ENCODE measurements at regions not wholly inside any gene's neighbourhood (a gene's known extent, or its start where the extent isn't known, plus 50 kb on each side); places are given as distances from the start of the nearest gene placed in this dataset.

DNA sequence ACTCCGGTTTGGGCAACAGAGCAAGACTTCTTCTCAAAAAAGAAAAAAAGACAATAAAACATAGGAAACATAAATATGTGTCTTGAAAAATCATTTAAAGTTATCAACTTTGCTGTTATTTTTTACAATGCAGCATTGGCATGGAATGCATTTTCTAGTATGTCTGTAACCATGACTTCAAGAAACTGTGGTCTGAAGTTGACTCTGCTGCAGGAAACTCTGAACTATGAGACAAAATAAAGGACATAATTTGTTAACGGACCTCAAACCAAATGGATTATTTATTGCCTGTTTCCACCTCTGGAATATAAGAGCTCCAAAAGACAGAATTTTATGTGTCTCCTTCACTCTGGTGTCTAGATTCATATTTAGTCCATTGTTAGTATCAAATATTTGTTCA, 79.1 kb downstream of the TRIB2 start:
- DNase-seq, result no peak

DNA sequence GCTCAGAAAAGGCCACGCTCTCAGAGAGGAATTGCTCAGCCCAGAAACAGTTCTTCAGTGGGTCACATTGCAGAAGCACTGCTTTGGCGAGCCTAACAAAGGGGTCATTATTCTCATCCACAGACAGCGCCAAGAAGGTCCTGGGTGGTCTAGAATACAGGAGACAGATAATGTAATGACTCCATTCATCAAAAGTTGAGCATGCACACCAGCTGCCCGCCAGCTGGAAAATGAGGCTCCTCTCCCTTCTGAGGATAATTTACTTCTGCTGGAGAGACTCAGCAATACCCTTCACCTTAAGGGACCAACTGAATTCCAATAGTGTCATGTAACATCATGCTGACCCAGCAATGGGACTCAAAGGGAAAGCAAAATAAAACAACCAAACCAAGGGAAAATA, 79.9 kb downstream of the TRIB2 start:
- no peak for DNase-seq

DNA sequence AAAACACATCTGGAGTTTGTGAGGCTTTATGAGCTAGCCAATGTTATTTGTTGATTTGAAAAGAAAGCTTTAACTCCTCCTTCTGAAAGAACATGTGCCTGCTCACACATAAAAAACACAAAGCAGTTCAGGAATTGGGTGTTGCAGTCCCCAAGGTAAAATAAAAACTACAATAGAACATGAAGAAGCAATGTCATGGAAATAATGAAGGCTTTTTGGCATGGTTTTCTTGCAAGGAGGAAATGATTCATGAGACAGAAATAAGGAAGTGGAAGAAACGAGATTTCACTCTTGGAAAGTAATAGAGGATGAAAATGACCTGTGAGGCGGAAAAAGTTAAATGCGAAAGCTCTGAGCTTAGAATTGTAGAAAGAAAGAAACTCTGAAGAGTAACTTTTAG, 81.1 kb downstream of the TRIB2 start:
- DNase-seq, result peak; percentile 41

DNA sequence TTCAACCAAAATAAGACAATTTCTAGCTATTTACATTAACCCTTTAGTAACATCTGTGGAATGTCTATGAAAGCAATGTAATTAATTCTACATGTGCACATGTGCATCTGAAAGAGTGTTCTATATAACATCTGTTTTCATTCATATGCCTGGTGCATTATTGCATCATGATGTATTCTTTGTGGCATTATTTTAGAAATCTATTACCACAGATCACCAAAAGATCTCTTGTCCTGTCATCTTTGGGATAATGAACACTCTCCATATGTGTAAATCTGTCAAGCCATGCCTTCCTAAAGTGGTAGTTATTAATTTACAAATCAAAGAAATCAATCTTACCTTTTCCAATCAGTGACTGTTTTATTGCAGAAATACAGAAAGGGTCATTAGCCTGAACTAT, 86.9 kb downstream of the TRIB2 start:
- no peak for DNase-seq

DNA sequence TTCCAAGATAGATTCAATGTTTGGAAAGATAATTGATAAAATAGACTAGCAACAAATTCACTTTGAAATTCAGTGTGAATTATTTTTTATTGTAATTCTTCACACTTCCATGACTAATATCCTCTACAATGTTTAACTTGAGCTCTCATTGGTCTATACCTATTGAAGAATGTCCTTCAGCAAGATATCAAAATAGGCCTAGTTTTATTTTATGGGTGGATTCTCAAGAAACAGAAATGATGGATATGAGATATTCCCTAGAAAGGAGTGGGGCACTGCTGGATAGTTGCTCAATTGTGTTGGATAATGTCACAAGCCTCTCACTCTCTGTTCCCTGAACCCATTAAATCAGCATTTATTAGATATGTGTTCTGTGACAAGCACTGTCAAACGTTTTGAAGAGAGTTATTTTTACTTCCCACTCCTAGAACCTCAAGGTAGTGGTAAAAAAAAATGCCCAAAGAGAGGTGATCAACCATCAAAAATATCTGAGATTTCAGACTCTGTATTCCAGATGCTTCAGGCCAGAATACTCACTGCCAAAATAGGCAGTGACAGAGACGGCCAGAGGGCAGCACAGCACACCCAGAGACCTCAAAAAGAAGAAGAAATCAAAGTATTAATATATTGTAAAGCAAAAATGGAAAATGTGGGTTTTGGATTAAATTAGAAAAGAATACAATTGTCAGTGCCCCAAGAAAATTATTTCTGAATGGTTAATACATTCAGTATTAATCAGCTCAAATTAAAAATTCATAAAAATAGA, 87.5 kb downstream of the TRIB2 start:
- no peak for DNase-seq

DNA sequence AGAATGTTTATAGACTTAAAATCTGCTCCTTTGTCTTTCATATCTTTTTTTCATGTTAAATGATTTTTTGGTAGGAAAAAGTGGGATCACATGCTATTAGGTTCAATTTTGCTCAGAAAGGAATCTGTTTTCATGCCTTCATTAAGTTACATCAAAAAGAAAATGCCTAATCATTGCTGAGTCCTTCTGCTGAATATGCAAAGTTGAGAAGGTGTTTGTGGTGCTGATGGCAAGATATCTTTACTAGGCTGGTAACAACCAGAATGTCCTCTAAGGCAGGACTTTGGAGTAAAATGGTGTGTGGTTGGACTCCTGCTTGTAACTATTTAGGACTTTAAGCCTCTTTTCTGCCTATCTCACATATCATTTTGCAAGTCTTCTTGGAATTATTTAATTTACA, 88.3 kb downstream of the TRIB2 start:
- DNase-seq, result no peak

DNA sequence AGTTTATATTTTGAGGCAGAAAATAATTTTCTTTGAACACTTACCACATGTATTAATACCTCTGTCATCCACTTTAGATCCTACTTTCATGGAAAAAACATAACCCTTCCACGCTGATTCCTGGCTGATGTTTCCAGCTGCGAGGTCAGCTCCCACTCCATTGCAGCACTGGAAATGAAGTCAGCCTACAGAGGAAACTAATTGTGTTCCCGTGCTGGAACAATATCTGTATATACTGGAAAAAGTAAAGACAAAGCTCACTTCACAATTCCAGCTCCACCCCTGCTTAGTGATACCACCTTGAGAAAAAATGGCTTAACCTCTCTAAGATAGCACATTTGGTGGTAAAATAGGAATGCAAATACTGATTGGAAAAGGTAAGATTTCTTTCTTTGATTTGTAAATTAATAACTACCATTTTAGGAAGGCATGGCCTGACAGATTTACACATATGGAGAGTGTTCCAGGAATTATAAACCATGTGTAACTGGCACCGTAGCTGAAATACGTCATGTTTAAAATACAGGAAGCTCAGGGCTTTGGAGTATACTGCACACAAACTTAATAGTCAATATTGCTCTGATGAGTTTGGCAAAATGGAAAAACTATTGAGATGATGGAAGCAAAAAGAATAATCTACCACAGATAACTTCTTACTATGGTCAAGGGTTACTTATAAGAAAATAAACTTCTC, 90.0 kb downstream of the TRIB2 start:
- DNase-seq, result no peak

DNA sequence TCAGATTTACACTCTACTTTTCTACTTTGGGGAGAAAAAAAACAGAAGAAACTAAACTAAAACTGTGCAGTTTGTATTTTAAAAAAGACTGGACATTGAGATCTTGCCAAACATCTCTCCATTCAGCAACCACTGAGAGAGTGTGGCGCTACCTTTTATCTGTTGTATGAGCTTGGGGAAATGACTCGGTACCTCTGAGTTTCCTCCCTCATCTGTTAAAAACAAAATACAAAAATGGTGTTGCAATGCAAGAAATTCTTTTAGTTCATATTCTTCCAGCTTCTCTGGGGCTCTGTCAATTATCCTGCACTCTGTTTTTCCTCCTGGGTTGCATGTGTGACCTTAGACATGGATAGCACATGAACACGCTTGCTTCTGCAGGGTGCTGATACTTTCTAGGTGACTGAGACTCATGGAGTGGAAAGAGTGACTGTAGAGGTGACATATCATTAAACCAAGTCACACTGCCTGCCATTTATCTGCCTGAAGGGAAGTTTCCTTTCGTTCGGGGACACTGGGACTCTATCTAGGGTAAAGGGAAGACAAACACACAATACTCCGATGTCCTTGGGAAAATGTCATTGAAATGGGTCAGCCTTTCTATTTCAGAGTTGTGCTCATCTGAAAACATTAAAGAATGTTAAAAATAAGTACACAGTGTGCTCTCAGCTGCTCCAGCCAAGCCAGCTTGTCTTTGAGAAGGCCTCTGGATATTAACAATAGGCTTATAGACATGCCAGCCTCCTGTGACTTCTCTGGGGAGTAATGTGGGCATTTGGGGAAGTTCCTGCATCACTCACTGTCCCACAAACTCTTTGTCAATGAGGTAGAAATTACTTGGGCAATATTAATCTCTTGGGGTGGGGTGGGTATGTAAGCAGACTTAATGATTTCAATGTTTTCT, 91.4 kb downstream of the TRIB2 start:
- no peak for DNase-seq

DNA sequence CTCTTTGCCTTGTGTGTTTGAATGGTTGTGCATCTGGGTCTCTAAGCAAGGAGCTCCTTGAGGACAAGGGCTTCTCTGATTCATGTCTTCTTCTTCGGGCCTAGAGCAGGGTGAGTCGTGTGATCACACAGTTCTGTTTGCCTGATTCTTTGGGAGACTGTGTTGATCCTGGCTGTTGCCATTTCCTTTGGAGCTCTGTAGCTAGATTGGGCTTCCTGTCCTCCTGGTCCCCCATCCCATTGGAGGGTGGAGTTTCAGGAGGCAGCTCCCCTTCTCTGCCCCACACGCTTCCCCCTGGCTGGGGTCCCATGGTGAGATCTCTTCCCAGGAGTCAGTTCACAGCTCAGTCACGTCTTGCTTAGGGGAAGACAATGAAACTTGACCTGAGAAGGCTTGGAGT, 92.8 kb downstream of the TRIB2 start:
- no peak for DNase-seq

DNA sequence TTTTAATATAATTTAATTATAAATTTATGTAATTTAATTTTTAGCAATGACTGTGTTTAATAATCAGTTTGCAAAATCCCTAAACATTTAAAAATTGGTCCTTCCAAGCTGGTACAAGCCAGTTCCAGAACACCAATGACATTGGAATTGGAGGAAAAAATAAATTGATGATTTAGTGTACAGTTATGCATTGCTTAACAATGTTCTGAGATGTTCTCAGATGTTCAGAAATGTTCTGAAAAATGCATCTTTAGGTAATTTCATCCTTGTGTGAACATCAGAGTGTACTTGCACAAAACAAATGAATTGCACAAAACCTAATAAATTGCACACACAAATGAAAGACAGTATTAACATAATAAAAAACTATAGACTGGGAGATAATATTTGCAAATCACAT, 95.2 kb downstream of the TRIB2 start:
- no peak for DNase-seq

DNA sequence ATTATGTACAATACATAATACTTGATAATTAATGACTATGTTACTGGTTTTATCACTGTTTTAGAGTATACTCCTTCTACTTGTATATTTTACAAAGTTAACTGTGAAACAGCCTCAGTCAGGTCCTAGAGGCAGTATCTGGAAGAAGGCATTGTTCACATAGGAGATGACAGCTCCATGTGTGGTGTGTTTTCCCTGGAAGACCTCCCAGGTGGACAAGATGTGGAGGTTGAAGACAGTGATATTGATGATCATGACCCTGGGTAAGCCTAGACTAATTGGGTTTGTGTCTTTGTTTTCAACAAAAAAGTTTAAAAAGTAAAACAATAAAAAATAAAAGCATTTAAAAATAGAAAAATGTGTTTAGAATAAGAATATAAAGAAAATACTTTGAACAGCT, 96.4 kb downstream of the TRIB2 start:
- no peak for DNase-seq

DNA sequence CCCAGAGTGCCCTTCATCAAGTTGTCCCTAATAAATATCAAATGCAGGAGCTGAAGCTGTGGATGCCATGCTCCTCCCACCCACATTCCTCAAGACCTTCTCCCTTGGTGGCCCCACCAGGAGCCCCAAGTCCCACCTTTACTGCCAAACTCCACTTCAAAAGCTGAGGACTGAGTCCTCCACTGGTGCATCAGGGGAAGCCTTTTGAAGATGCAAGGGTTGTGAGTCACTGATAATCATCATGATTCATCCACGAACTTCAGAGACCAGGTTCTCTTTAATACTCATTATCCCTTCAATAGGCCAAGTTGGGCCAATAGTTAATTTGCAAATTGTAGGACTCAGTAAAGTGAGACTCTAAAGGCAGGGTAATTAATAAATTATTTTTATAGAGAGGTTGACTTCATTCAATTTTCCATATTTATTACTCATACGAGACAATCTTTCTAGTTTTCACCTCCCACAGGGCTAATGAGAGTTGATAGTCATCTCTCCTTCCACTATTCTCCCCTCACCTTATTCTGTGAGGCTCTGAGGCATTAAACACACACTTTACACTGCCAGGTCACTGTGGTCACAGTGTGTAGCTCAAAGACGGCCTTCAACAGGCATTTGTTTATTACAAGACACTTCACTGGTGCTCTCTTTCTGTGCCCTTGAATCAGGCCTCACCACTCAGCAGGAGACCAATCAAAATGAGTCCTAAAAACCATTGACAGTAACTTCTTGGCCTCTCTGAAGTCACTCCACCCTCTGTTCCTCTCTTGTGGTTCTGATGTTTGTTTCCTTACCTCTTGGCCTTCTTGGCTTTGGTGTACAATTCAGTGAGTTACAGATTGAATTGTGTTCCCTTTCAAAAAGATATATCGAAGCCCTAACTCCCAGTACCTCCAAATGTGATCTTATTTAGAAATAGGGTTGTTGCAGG, 99.9 kb downstream of the TRIB2 start:
- DNase-seq, result peak; percentile 66

DNA sequence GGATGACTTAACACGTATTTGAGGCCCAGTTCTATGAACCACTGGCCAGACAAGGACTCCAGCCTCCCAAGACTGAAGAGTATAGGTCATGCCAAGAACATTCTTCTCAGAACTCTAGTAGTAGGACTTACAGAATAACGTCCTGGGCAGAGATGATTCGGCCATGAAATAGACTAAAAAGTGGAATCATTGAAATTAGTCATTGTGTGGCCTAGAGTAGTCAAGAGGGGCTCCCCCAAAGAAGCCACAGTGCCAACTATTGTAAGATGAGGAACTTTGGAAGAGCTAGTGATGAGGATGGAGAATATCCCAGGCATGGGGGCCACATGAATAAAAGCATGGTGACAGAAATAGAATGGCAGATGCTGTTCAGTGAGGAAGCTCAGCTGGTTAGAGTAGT, 101.1 kb downstream of the TRIB2 start:
- DNase-seq, result no peak

DNA sequence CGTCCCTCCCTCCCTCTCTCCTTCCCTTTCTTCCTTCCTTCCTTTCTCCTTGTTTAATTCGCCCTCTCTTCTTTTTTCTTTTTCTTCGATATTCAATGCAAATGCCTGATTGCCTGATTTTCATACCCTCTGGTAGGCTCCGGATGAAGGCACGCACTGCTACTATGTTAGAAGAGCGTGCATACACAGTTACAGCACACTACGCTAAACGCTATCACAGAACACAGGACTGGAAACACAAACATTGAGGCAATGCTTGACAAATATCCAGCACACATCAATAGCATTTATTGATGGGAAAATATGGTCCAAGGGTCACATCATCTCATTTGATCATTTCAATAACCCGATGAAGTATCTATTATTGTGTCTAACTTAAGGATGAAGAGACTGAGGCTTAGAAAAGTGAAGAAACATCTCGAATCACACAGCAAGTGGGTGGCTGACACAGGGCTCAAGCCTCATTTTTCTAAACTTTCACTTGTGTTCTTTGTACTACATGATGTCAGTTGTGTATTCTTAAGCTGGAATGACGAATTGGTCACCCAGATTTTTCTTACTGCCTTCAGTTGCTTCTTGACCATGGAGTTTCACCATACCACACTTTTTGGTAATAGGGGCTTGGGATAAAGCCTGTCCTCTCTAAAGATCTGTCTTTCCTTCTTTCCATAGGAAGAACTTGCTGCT, 101.8 kb downstream of the TRIB2 start:
- DNase-seq, result no peak

DNA sequence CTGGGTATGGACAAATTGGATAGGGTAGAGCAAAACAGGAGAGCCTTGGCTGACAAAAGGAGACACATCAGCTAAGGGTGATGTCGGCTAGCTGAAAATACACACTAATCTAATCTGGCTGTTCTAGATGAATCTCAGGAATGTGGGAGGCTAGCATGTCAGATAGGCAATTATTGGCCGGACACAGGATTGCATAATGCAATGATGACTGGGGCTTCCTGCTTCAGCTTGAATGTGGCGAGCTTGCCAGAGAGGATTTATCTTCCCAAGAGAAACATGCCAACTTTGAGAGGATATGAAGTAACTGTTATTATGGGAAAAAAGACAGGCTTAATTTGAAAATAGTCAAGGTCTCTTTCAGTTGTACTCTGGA, 102.4 kb downstream of the TRIB2 start:
- DNase-seq, result peak; percentile 97

DNA sequence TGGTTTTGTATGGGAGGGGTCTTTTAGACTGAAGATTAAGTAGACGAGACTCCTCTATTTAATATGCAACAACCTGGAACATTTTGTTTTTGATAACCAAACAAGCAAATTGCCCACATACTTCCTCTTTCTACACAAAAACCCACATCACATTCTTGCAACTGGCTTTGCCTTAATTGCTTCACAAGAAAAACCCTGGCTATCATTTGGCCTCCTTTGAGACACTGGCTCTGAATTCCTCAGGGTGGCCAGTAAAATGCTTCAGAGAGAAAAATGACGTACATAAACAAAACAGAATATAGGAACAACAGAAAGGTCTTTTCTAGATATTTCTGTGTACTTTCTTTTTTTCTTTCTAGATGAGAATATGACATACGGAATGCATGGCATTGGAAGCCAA, 103.0 kb downstream of the TRIB2 start:
- DNase-seq, result no peak

DNA sequence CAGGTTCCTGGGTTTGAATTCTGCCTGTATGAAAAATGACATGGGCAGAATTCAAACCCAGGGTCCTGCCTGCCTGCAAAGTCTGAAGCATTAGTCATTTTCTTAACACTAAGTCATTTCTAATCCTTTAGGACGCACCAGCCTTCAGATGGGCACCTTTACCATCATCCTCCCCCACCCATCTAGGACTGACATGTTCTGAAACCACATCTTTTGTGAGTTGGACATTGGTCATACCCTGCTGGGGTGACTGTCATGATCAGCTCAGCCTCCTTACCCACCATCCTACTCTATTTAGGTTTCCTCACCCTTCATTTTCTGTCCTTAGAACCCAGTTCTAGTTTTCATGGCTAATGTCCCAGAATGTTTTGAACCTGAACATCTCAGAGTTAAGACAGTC, 104.9 kb downstream of the TRIB2 start:
- no peak for DNase-seq

DNA sequence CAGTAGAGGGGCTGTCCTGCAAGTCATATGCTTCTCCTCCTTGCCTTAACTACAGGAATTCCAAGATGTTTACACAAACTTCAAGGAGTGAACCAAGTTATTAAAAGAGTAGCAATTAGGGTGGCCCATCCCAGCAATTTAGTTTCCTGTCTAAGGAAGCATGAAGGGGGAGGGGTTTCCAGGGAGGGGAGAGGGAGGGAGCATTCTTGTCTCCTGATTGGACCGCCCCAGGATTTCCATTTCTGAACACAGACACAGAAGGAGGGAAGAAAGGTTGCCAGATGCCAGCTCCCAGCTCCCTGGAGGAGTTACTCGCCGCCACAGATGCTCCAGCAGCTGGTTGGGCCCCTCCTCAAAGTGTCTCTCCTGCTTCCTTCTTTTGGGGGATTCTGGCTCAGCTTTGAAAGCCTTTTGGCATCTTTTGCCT, 107.6 kb downstream of the TRIB2 start:
- DNase-seq, result peak; percentile 18

DNA sequence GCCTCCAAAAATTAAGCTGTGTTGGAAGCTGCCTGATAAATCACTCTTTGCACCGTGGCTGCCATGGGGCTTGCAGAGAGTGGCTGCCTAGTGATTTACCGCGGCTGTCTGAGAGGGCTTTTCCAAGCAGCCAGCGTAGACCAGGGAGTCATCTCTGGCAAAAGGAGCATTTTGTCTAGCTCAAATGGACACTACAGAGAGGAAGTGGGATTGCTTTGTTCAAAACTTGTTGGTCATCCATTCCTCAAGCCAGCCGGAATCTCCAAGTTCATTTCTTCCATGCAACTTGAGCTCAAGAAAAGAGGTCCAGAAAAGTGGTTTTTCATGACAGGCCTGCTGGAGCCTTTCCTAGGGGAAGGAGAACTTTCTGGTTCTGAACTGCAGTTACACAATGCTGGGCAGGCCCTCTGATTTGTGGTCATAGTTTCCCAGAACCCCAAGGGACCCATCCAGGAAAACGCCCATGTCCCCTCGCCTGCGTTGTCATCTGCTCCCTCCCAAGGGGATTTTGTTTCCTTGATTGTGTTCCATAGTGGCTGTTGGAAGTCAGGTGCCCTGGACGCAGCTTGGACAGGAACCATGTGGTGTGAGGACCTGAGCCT, 108.1 kb downstream of the TRIB2 start:
- DNase-seq, result no peak

DNA sequence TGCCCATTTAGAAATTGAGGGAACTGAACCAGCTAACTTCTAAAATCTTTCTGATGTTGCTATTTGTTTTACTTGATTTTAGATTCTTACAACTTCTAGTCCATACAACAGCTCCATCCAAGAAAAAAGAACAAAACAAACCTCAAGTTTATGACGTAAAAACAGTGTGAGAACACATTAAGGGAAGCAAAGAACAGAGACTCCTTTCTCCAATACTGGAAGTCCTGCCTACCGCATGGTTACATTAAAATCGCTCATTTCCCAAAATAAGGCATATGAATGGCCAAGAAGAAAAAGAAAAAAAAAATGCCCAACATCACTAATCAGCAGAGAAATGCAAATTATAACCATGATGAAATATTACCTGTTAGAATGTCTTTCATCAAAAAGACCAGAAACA, 110.0 kb downstream of the TRIB2 start:
- no peak for DNase-seq

DNA sequence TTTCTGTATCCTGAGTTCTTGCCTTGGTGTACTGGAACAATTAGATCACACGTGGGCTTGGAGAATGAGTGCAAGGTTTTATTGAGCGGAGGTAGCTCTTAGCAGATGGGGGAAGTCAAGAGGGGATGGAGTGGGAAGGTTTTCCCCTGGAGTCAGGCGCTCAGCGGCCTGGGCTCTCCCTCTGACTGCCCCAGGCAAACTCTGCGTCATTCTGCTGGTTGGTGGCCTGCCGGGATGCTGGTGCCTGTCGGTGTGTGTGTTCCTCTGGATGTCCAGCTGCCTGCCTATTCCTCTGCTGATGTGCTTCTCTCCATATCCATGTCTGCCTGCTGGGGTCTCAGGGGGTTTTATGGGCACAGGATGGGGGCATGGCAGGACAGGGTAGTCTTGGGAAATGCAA, 111.0 kb downstream of the TRIB2 start:
- no peak for DNase-seq

DNA sequence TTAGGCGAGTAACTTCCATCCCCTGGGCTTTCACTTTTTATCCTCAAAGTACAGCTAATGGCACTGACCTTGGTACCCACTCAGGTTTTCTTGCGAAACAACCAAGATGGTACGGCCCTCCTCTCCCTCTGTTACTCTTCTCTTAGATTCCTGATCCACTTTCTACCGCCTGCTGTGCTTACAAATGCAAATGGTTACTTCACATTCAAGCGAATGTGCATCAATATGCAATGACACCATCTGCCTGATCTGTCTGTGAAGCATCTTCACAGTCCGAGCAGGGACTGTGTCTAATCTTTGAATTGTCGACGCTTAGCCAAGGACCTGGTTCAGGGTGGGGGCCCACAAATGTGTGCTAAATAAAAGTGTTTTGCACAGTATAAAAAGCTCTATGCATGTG, 112.2 kb downstream of the TRIB2 start:
- DNase-seq, result no peak

All from HCEC 1CT (cell line).